GM10266 (cell line): ENCODE measurements at regions not wholly inside any gene's neighbourhood (a gene's known extent, or its start where the extent isn't known, plus 50 kb on each side); places are given as distances from the start of the nearest gene placed in this dataset.
"Not testable (repeated sequence)": the region's sequence is repeated elsewhere in the genome, so short reads cannot be mapped to it uniquely, and the experiment has no call there.

Source experiments
- DNase-seq: peaks from one replicate; pipeline ENCODE4 v3.0.0; 2012; ENCODE audit errors: extremely low spot score
- CTCF ChIP-seq: IDR thresholded peaks from 2 replicates; pipeline ENCODE4 v1.5.1; 2012; ENCODE audit warnings: mild to moderate bottlenecking, low read depth; ENCODE audit not compliant: control insufficient read depth, insufficient read depth; ENCODE audit errors: missing control alignments

GRCh38 chr9:129309906-129310305 is 131.8 kb upstream of the IER5L start:
- no peak for TF ChIP-seq CTCF
- DNase-seq: no peak

GRCh38 chr9:129309041-129309430 is 131.0 kb upstream of the IER5L start:
- no peak for TF ChIP-seq CTCF
- DNase-seq: no peak

DNA sequence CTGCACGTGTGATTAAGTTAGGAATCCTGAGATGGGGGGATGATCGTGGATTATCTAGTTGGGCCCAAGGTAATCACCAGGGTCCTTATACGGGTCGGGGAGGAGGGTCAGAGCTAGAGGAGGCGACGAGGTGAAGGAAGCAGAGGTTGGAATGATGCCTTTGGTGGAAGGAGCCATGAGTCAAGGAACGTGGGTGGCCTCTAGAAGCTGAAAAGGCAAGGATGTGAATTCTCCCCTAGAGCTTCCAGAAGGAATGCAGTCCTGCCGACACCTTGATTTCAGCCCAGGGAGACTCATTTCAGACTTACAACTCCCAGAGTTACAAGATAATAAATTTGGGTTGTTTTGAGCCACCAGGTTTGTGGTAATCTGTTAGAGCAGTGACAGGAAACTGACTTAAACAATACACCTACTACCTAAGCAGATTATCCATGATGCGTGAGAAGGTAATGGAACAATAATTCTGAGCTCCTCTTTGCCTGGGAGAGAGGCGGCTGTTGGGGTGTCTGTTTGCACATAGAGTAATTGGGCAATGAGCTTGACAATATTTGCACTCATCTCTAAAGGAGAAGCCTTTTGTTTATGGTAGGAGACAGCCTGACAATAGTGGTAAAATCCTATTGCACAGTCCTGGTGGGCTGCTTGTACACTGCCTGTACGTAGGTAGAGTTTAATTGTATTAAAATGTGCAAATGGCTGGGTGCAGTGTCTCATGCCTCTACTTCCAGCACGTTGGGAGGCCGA is 129.3 kb upstream of the IER5L start:
- no peak for DNase-seq
- TF ChIP-seq CTCF: no peak

DNA sequence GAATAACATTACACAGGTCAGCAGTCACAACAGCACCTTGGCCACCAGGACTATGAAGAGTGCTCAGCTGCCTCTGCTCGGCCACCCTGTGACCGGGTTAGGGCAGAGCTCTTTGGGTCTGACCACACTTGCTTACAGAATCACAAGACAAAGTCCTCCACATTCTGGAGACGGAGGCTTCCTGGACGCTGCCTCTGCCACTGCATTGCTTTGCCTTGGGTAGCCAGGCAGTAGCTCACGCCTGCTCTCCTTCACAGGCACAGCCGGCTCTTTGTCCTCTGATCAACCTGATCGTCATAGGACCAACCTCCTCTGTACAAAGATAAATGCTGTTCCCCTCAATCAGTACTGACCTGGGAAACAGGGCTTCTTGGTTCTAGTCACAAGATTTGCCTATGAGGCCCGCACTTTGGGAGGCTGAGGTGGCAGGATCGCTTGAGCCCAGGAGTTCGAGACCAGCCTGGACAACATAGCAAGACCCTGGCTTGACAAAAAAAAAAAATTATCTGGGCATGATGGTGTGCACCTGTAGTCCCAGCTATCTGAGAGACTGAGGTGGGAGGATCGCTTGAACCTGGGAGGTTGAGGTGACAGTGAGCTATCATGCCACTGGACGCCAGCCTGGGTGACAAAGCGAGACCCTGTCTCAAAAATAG is 128.4 kb upstream of the IER5L start:
- TF ChIP-seq CTCF: no peak
- no peak for DNase-seq

DNA sequence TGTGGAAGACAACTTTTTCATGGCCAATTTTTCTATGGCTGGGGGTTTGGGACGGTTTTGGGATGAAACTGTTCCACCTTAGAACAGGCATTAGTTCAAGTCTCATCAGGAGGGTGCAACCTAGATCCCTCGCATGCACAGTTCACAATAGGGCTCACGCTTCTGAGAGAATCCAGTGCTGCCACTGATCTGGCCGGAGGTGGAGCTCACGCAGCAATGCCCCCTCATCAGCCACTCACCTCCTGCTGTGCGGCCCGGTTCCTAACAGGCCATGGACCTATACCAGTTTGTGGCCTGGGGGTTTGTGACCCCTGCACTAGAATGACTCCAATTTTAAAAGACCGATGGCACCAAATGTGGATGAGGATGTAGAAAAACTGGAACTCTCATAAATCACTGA is 127.2 kb upstream of the IER5L start:
- no peak for DNase-seq
- TF ChIP-seq CTCF: no peak

DNA sequence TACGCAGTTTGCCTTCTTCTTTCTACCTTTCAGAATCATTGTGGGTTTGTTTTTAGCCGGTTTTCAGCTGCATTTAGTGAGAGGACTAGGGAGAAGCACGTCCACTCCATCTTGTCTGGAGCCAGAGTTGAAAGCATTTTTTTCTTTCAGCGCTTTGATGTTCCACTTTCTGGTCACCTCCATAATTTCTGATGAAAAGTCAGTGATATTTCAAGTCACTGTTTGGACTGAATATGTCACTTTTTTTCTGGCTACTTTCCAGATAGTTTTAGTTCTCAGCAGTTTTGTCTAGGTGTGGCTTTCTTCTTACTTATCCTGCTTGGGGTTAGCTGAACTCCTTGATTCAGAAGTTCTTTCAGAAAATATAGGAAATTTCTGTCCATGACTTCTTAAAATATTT is 123.9 kb upstream of the IER5L start:
- TF ChIP-seq CTCF: no peak
- DNase-seq: no peak

- DNase-seq: not testable (repeated sequence)
Observed at GRCh38 chr9:129296195-129296594, 118.1 kb upstream of the IER5L start.
